GM12878 (cell line): ENCODE measurements at regions not wholly inside any gene's neighbourhood (a gene's known extent, or its start where the extent isn't known, plus 50 kb on each side); places are given as distances from the start of the nearest gene placed in this dataset.

ENCODE experiments used
- ATAC-seq: fragments of 200-7000 bp; cut with Tn5 transposase; 3 replicates; pipeline ENCODE4 v1.9.1; 2020; ENCODE audit warnings: mild to moderate bottlenecking, moderate library complexity
- BruUV-seq: library from RNA; stranded (reverse); fragments of 400-500 nt; replicated peaks from 2 replicates; lab custom pipeline; 2021; lab: Mats Ljungman, UMichigan
- CTCF ChIA-PET: fragments of 300-600 bp; sonication (Branson Sonifier 250); formaldehyde crosslinking; extraction: SDS; loops from one replicate; lab custom pipeline; 2021; ENCODE audit warnings: inconsistent platforms; lab: Yijun Ruan, JAX
- POLR2A ChIA-PET: fragments of 350-600 bp; formaldehyde crosslinking; extraction: SDS; loops from one replicate; lab custom pipeline; 2021; ENCODE audit warnings: inconsistent platforms; lab: Charles Lee
- RAD21 ChIA-PET: fragments of 300-600 bp; sonication (Branson Sonifier 250); formaldehyde crosslinking; loops from one replicate; lab custom pipeline; 2023; ENCODE audit warnings: antibody characterized with exemption; ENCODE audit not compliant: unreplicated experiment; lab: Charles Lee
- SMC1A ChIA-PET: fragments of 300-600 bp; sonication (Branson Sonifier 250); formaldehyde crosslinking; loops from one replicate; lab custom pipeline; 2023; ENCODE audit not compliant: unreplicated experiment, uncharacterized antibody; lab: Charles Lee
- DNase-seq: peaks from one replicate; pipeline ENCODE4 v3.0.0-alpha.2; 2011; ENCODE audit warnings: low read depth, low spot score
- FAIRE-seq: peaks from 3 replicates; lab custom pipeline; 2011; peaks lifted over from hg19 to GRCh38; lab: Jason Lieb, UNC
- H2AFZ ChIP-seq: 2 replicates; pipeline ENCODE4 v1.6.0; 2011; ENCODE audit warnings: low read depth, low read length, control low read depth; ENCODE audit not compliant: control insufficient read depth
- H3K27ac ChIP-seq: 2 replicates; pipeline ENCODE4 v1.5.1; 2011; ENCODE audit warnings: control low read depth; ENCODE audit not compliant: control insufficient read depth, insufficient read depth
- H3K27me3 ChIP-seq, 2 experiments: replicated peaks in 1 of 2; 2 replicates each; pipeline versions ENCODE4 v1.6.0 to v1.6.1; 2011; ENCODE audit warnings: low read length in 1 of 2; ENCODE audit not compliant: control insufficient read depth in 2 of 2, insufficient read depth in 2 of 2
- H3K36me3 ChIP-seq, 2 experiments: 2 replicates each; pipeline ENCODE4 v1.5.1; 2011; ENCODE audit warnings: low read length in 1 of 2; ENCODE audit not compliant: control insufficient read depth in 2 of 2, insufficient read depth in 2 of 2
- H3K4me1 ChIP-seq: 2 replicates; pipeline ENCODE4 v1.6.1; 2011; ENCODE audit warnings: mild to moderate bottlenecking, low read length, moderate library complexity, mixed read lengths; ENCODE audit not compliant: control insufficient read depth, insufficient read depth
- H3K4me2 ChIP-seq: 2 replicates; pipeline ENCODE4 v1.6.0; 2011; ENCODE audit warnings: control low read depth; ENCODE audit not compliant: control insufficient read depth, insufficient read depth
- H3K4me3 ChIP-seq: fragments of 200-600 bp; sonication (generic); 2 replicates; pipeline ENCODE4 v1.5.1; 2016
- H3K79me2 ChIP-seq: 2 replicates; pipeline ENCODE4 v1.6.0; 2011; ENCODE audit warnings: low read length; ENCODE audit not compliant: control insufficient read depth, insufficient read depth
- H3K9ac ChIP-seq: 2 replicates; pipeline ENCODE4 v1.8.0; 2011; ENCODE audit warnings: low read length, control low read depth, mixed read lengths; ENCODE audit not compliant: control insufficient read depth, insufficient read depth
- H3K9me3 ChIP-seq: replicated peaks from 3 replicates; pipeline ENCODE4 v1.5.1; 2011; ENCODE audit warnings: mild to moderate bottlenecking, low read length; ENCODE audit not compliant: control insufficient read depth, insufficient read depth
- H4K20me1 ChIP-seq: 2 replicates; pipeline ENCODE4 v1.6.0; 2011; ENCODE audit not compliant: control insufficient read depth, insufficient read depth
- BCL11A ChIP-seq: IDR thresholded peaks from 2 replicates; pipeline ENCODE4 v1.6.1; 2011; ENCODE audit warnings: low read depth, low read length
- BRCA1 ChIP-seq: IDR thresholded peaks from 2 replicates; pipeline ENCODE4 v1.6.1; 2011; ENCODE audit warnings: low read depth, low read length, improper control_type of control experiment
- CHD1 ChIP-seq: IDR thresholded peaks from 2 replicates; pipeline ENCODE4 v1.6.1; 2012; ENCODE audit warnings: low read depth, low read length, improper control_type of control experiment
- E2F8 ChIP-seq: fragments of 450-650 bp; IDR thresholded peaks from 2 replicates; pipeline ENCODE4 v1.6.1; 2018; ENCODE audit warnings: mild to moderate bottlenecking, low read depth, moderate library complexity; ENCODE audit not compliant: partially characterized antibody
- ETV6 ChIP-seq, 2 experiments: fragments of 450-650 bp in 1 of 2; IDR thresholded peaks in 1 of 2; conservative IDR thresholded peaks in 1 of 2; 2 replicates each; pipeline ENCODE4 v1.6.1; 2014; ENCODE audit warnings: antibody characterized with exemption in 1 of 2, borderline replicate concordance in 1 of 2, low read depth in 1 of 2, mild to moderate bottlenecking in 1 of 2, moderate library complexity in 1 of 2
- FOXK2 ChIP-seq: fragments of 450-650 bp; IDR thresholded peaks from 2 replicates; pipeline ENCODE4 v1.6.1; 2017; ENCODE audit warnings: mild to moderate bottlenecking, moderate library complexity
- GABPA ChIP-seq: IDR thresholded peaks from 2 replicates; pipeline ENCODE4 v1.6.1; 2014; ENCODE audit warnings: antibody characterized with exemption, low read depth, mild to moderate bottlenecking, inconsistent platforms
- HCFC1 ChIP-seq: fragments of 150-350 bp; IDR thresholded peaks from 2 replicates; pipeline ENCODE4 v1.6.1; 2014; ENCODE audit warnings: low read length
- HDGF ChIP-seq: fragments of 450-650 bp; IDR thresholded peaks from 2 replicates; pipeline ENCODE4 v1.6.1; 2016; ENCODE audit warnings: antibody characterized with exemption
- JUNB ChIP-seq: IDR thresholded peaks from 2 replicates; pipeline ENCODE4 v1.6.1; 2016; ENCODE audit warnings: antibody characterized with exemption, mild to moderate bottlenecking
- MEF2A ChIP-seq: IDR thresholded peaks from 2 replicates; pipeline ENCODE4 v1.6.1; 2011; ENCODE audit warnings: low read depth, mild to moderate bottlenecking, low read length, moderate library complexity; ENCODE audit not compliant: insufficient read depth
- PBX3 ChIP-seq: IDR thresholded peaks from 2 replicates; pipeline ENCODE4 v1.6.1; 2011; ENCODE audit warnings: mild to moderate bottlenecking, low read depth, low read length, moderate library complexity; ENCODE audit not compliant: insufficient replicate concordance
- POLR2A ChIP-seq: IDR thresholded peaks from 2 replicates; pipeline ENCODE4 v1.6.1; 2011; ENCODE audit warnings: low read depth, mild to moderate bottlenecking, low read length
- RAD21 ChIP-seq: IDR thresholded peaks from 2 replicates; pipeline ENCODE4 v1.6.1; 2011; ENCODE audit warnings: mild to moderate bottlenecking, low read depth, low read length, moderate library complexity; ENCODE audit not compliant: insufficient read depth
- SREBF1 ChIP-seq: IDR thresholded peaks from 2 replicates; pipeline ENCODE4 v1.6.1; 2012; ENCODE audit warnings: mild to moderate bottlenecking, low read length
- ZNF274 ChIP-seq: IDR thresholded peaks from one replicate; pipeline ENCODE4 v1.8.0; 2011; ENCODE audit not compliant: insufficient read length, insufficient read depth
- ZNF687 ChIP-seq: fragments of 450-650 bp; IDR thresholded peaks from 2 replicates; pipeline ENCODE4 v1.6.1; 2017; ENCODE audit warnings: mild to moderate bottlenecking, moderate library complexity
- WGBS: methylation state at CpG from one replicate; pipeline ENCODE4 v1.1.6; 2016; ENCODE audit warnings: low lambda C conversion rate; ENCODE audit not compliant: insufficient replicate concordance, insufficient coverage; ENCODE audit errors: missing lambda C conversion rate; 5-methylcytosine and 5-hydroxymethylcytosine counted together
- in situ Hi-C: fragments of 300-500 bp; cut with MboI; formaldehyde crosslinking; loops from 9 replicates; pipeline ENCODE4 v1.14.3; 2018; ENCODE audit warnings: mixed read lengths
- intact Hi-C: fragments of 100-400 bp; cut with micrococcal nuclease; formaldehyde crosslinking; loops from one replicate; pipeline ENCODE4 v1.14.2; 2022; ENCODE audit not compliant: unreplicated experiment

GRCh38 chr3:64303401-64303800 is 78.1 kb upstream of the PRICKLE2 start:
- in situ Hi-C loops (no loop called here), intact Hi-C loops (no loop called here)
- Histone ChIP-seq H3K36me3 (no peaks in the 10 kb centered on the region), H3K27ac (no peak overlapping the region), H3K9me3 (no peaks in the 10 kb centered on the region), H3K79me2 (no peaks in the 10 kb centered on the region), H3K4me1 (no peaks in the 10 kb centered on the region), H3K9ac (no peak overlapping the region), H4K20me1 (no peaks in the 10 kb centered on the region), H3K4me2 (no peak overlapping the region), H3K4me3 (no peak overlapping the region), H3K27me3 (no peaks in the 10 kb centered on the region), H2AFZ (no peak overlapping the region)
- ChIA-PET RAD21 (interaction anchor here (1.5 to 1.6 kb wide), 3 partner anchors 32 to 54 kb away, joined by 3 read pairs; no protein-coding TSS in a partner anchor), POLR2A (no interaction called here), CTCF (interaction anchor here (0.9 to 2.1 kb wide), 3 partner anchors 9 to 78 kb away, joined by 3 to 8 read pairs (median 3); partner anchors contain the start of gene PRICKLE2), SMC1A (interaction anchor here (0.6 to 1.5 kb wide), 5 partner anchors 13 to 57 kb away, joined by 3 to 5 read pairs (median 3); no protein-coding TSS in a partner anchor)
- no peak for ATAC-seq
- FAIRE-seq, result no peak
- no TSS peak for BruUV-seq
- DNase-seq, result no peak
- 24% methylated on average over 6 of the region's 6 CpGs for WGBS
- TF ChIP-seq CHD1 (no peak), PBX3 (no peak), RAD21 (no peak), ZNF274 (no peak), E2F8 (no peak), BRCA1 (no peak), ZNF687 (no peak), ETV6 (conservative IDR thresholded peaks at IDR 0.05 in 1 of 2, IDR thresholded peaks at IDR 0.05 in 1 of 2; ENCODE audit: borderline replicate concordance in 1 of 2, low read depth in 1 of 2) (no peak), SREBF1 (no peak), HCFC1 (no peak), GABPA (no peak), MEF2A (no peak), BCL11A (no peak), HDGF (no peak), JUNB (no peak), POLR2A (no peak), FOXK2 (no peak)
